ENCODE measurements at regions not wholly inside any gene's neighbourhood (a gene's known extent, or its start where the extent isn't known, plus 50 kb on each side); places are given as distances from the start of the nearest gene placed in this dataset.

DNA sequence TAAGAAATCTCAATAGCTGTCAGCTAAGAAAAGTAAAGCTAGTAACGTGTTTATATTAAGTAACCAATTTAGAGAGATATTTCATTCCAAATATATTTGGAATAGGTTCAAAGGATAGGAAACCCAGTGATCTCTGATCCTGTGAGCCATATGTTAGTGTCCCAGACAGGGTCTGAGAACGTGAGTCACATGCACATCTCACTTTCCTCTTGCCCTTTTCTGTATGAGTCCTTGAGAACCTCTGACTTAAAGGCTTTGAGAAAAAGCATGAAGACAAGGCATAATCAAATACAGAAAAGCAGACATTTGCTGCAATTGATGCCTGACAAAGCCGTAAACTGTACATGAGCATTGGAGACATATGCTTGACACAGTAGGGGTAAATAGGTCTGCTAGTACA is 655.1 kb upstream of the ADGRL3 start:
- no peak for DNase-seq
- Mint-ChIP-seq H3K4me1 (ENCODE audit: low read depth, unreplicated experiment) (no peaks in the 10 kb centered on the region), H3K9me3 (ENCODE audit: low read depth, unreplicated experiment) (peaks cover 16% of the 10 kb centered on the region), H3K27ac (ENCODE audit: unreplicated experiment) (no peak overlapping the region), H3K4me3 (ENCODE audit: low read depth, unreplicated experiment) (no peak overlapping the region), H3K36me3 (ENCODE audit: insufficient read depth, unreplicated experiment) (no peaks in the 10 kb centered on the region), H3K27me3 (ENCODE audit: unreplicated experiment) (no peaks in the 10 kb centered on the region)
- TF ChIP-seq, protein P1, sequence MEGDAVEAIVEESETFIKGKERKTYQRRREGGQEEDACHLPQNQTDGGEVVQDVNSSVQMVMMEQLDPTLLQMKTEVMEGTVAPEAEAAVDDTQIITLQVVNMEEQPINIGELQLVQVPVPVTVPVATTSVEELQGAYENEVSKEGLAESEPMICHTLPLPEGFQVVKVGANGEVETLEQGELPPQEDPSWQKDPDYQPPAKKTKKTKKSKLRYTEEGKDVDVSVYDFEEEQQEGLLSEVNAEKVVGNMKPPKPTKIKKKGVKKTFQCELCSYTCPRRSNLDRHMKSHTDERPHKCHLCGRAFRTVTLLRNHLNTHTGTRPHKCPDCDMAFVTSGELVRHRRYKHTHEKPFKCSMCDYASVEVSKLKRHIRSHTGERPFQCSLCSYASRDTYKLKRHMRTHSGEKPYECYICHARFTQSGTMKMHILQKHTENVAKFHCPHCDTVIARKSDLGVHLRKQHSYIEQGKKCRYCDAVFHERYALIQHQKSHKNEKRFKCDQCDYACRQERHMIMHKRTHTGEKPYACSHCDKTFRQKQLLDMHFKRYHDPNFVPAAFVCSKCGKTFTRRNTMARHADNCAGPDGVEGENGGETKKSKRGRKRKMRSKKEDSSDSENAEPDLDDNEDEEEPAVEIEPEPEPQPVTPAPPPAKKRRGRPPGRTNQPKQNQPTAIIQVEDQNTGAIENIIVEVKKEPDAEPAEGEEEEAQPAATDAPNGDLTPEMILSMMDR (IDR thresholded peaks at IDR 0.05; ENCODE audit: unreplicated experiment) = no peak
- CTCF ChIA-PET = no interaction called here
- intact Hi-C loops (cut with micrococcal nuclease; ENCODE audit: unreplicated experiment) = no loop called here
- BruUV-seq (replicated peaks) = no TSS peak

DNA sequence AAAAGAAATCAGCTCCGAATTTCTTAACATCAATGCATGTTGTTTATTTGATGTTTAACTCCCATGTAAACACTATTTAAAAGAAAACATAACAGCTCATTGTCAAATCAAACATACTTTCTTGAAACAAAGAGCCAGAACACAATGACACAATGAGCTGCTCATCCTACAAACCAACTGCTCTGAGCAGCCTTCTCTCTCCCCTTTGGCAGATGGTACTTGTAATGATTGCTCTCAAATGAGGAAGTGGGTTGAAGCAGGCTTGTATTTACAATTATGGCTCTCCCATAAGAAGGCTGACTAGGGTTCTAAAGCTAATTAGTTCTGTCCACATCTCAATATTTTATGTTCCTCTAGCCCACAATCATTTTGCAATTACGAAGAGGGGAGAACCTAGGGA is 637.8 kb upstream of the ADGRL3 start:
- peaks cover 8% of the 10 kb centered on the region for H3K9me3 Mint-ChIP-seq (ENCODE audit: low read depth, unreplicated experiment)
- H3K27me3 Mint-ChIP-seq (ENCODE audit: unreplicated experiment) = no peaks in the 10 kb centered on the region
- no peaks in the 10 kb centered on the region for H3K36me3 Mint-ChIP-seq (ENCODE audit: insufficient read depth, unreplicated experiment)
- intact Hi-C loops (cut with micrococcal nuclease; ENCODE audit: unreplicated experiment) = no loop called here
- CTCF ChIA-PET = no interaction called here
- no TSS peak for BruUV-seq (replicated peaks)
- H3K4me1 Mint-ChIP-seq (ENCODE audit: low read depth, unreplicated experiment) = no peaks in the 10 kb centered on the region
- H3K27ac Mint-ChIP-seq (ENCODE audit: unreplicated experiment) = no peak overlapping the region
- no peak for DNase-seq
- TF ChIP-seq, protein P1 (IDR thresholded peaks at IDR 0.05; ENCODE audit: unreplicated experiment) = no peak
- no peak overlapping the region for H3K4me3 Mint-ChIP-seq (ENCODE audit: low read depth, unreplicated experiment)

DNA sequence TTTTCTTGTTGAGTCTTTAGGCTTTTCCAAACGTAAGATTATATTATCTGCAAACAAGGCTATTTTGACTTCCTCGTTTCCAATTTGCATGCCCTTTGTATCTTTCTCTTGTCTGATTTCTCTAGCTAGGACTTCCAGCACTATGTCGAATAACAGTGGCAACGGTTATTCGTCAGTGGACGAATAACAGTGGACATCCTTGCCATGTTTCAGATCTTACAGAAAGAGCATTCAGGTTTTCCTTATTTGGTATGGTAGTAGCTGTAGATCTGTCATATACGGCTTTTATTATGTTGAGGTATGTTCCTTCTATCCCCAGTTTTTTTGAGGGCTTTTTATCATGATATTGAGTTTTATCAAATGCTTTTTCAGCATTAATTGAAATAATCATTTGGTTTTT is 634.6 kb upstream of the ADGRL3 start:
- DNase-seq = no peak
- Mint-ChIP-seq H3K4me3 (ENCODE audit: low read depth, unreplicated experiment) (no peak overlapping the region), H3K36me3 (ENCODE audit: insufficient read depth, unreplicated experiment) (no peaks in the 10 kb centered on the region), H3K4me1 (ENCODE audit: low read depth, unreplicated experiment) (no peaks in the 10 kb centered on the region), H3K9me3 (ENCODE audit: low read depth, unreplicated experiment) (peaks cover 8% of the 10 kb centered on the region), H3K27ac (ENCODE audit: unreplicated experiment) (no peak overlapping the region), H3K27me3 (ENCODE audit: unreplicated experiment) (no peaks in the 10 kb centered on the region)
- TF ChIP-seq, protein P1 (IDR thresholded peaks at IDR 0.05; ENCODE audit: unreplicated experiment) = no peak
- CTCF ChIA-PET = no interaction called here
- no TSS peak for BruUV-seq (replicated peaks)
- intact Hi-C loops (cut with micrococcal nuclease; ENCODE audit: unreplicated experiment) = no loop called here

- Mint-ChIP-seq H3K36me3 (ENCODE audit: insufficient read depth, unreplicated experiment) (no peaks in the 10 kb centered on the region), H3K4me3 (ENCODE audit: low read depth, unreplicated experiment) (no peak overlapping the region), H3K27me3 (ENCODE audit: unreplicated experiment) (no peaks in the 10 kb centered on the region), H3K27ac (ENCODE audit: unreplicated experiment) (no peak overlapping the region), H3K9me3 (ENCODE audit: low read depth, unreplicated experiment) (peaks cover 2% of the 10 kb centered on the region), H3K4me1 (ENCODE audit: low read depth, unreplicated experiment) (no peaks in the 10 kb centered on the region)
- BruUV-seq (replicated peaks) = no TSS peak
- CTCF ChIA-PET = no interaction called here
- DNase-seq = no peak
- intact Hi-C loops (cut with micrococcal nuclease; ENCODE audit: unreplicated experiment) = no loop called here
- TF ChIP-seq, protein P1 (IDR thresholded peaks at IDR 0.05; ENCODE audit: unreplicated experiment) = no peak
Observed at GRCh38 chr4:60575336-60575735, 624.8 kb upstream of the ADGRL3 start.

- H3K4me1 Mint-ChIP-seq (ENCODE audit: low read depth, unreplicated experiment) = no peaks in the 10 kb centered on the region
- H3K4me3 Mint-ChIP-seq (ENCODE audit: low read depth, unreplicated experiment) = no peak overlapping the region
- no peak for DNase-seq
- no peaks in the 10 kb centered on the region for H3K27me3 Mint-ChIP-seq (ENCODE audit: unreplicated experiment)
- no peaks in the 10 kb centered on the region for H3K36me3 Mint-ChIP-seq (ENCODE audit: insufficient read depth, unreplicated experiment)
- intact Hi-C loops (cut with micrococcal nuclease; ENCODE audit: unreplicated experiment) = no loop called here
- no TSS peak for BruUV-seq (replicated peaks)
- TF ChIP-seq, protein P1 (IDR thresholded peaks at IDR 0.05; ENCODE audit: unreplicated experiment) = no peak
- CTCF ChIA-PET = no interaction called here
- peaks cover 2% of the 10 kb centered on the region for H3K9me3 Mint-ChIP-seq (ENCODE audit: low read depth, unreplicated experiment)
- no peak overlapping the region for H3K27ac Mint-ChIP-seq (ENCODE audit: unreplicated experiment)
Observed at GRCh38 chr4:60579335-60579734, 620.8 kb upstream of the ADGRL3 start.

All from Calu3 (cell line).